Left ventricle myocardium inferior (tissue), 1 donor: ENCODE measurements at regions not wholly inside any gene's neighbourhood (a gene's known extent, or its start where the extent isn't known, plus 50 kb on each side); places are given as distances from the start of the nearest gene placed in this dataset.

Experiments used
- DNase-seq: peaks from one replicate; pipeline ENCODE4 v3.0.0-alpha.2; 2020
- H3K27ac ChIP-seq: fragments of 200-600 bp; replicated peaks from 2 replicates; pipeline ENCODE4 v1.8.0; 2021
- H3K27me3 ChIP-seq: fragments of 200-600 bp; 2 replicates; pipeline ENCODE4 v1.8.0; 2021; ENCODE audit warnings: low read depth
- H3K36me3 ChIP-seq: fragments of 200-600 bp; 2 replicates; pipeline ENCODE4 v1.8.0; 2021
- H3K4me1 ChIP-seq: fragments of 200-600 bp; 2 replicates; pipeline ENCODE4 v1.8.0; 2021
- H3K4me3 ChIP-seq: fragments of 200-600 bp; 2 replicates; pipeline ENCODE4 v1.8.0; 2021; ENCODE audit warnings: mild to moderate bottlenecking, moderate library complexity
- H3K9me3 ChIP-seq: fragments of 200-600 bp; replicated peaks from 2 replicates; pipeline ENCODE4 v1.8.0; 2021
- intact Hi-C: fragments of 100-400 bp; cut with micrococcal nuclease; formaldehyde crosslinking; loops from one replicate; pipeline ENCODE4 v1.11.0; 2022
- TF ChIP-seq, protein P1 (sequence below): fragments of 200-600 bp; IDR thresholded peaks from 2 replicates; pipeline ENCODE4 v1.8.0; 2021; ENCODE audit warnings: antibody characterized with exemption, mild to moderate bottlenecking, borderline replicate concordance
- donor health status: DM: no; HTN: yes; CAD: no; lungs with severe emphysema.

DNA sequence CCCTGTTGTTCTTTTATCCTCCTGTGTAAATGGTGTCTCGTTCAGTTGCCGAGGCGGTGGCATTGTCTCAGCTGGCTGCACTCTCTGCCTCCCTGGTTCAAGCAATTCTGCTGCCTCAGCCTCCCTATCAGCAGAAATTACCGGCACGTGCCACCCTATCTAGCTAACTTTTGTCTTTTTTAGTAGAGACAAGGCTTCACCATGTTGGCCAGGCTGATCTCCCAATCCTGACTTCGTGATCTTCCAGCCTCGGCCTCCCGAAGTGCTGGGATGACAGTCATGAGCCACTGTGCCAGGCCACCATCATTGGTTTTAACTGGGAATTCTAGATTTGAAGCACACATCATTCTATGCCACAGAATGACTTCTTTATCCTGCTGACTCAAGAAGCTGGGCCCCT lies 175.3 kb upstream of the ALG10B start:
- no peak overlapping the region for H3K4me3 ChIP-seq
- no peak overlapping the region for H3K27ac ChIP-seq
- H3K27me3 ChIP-seq: peaks cover 24% of the 10 kb centered on the region
- TF ChIP-seq, protein P1, sequence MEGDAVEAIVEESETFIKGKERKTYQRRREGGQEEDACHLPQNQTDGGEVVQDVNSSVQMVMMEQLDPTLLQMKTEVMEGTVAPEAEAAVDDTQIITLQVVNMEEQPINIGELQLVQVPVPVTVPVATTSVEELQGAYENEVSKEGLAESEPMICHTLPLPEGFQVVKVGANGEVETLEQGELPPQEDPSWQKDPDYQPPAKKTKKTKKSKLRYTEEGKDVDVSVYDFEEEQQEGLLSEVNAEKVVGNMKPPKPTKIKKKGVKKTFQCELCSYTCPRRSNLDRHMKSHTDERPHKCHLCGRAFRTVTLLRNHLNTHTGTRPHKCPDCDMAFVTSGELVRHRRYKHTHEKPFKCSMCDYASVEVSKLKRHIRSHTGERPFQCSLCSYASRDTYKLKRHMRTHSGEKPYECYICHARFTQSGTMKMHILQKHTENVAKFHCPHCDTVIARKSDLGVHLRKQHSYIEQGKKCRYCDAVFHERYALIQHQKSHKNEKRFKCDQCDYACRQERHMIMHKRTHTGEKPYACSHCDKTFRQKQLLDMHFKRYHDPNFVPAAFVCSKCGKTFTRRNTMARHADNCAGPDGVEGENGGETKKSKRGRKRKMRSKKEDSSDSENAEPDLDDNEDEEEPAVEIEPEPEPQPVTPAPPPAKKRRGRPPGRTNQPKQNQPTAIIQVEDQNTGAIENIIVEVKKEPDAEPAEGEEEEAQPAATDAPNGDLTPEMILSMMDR: no peak
- DNase-seq: no peak
- intact Hi-C loops: no loop called here
- no peaks in the 10 kb centered on the region for H3K36me3 ChIP-seq
- peaks cover 12% of the 10 kb centered on the region for H3K4me1 ChIP-seq
- peaks cover 4% of the 10 kb centered on the region for H3K9me3 ChIP-seq

GRCh38 chr12:38141861-38142260 lies 174.7 kb upstream of the ALG10B start:
- H3K4me1 ChIP-seq: peaks cover 12% of the 10 kb centered on the region
- peaks cover 18% of the 10 kb centered on the region for H3K27me3 ChIP-seq
- TF ChIP-seq, protein P1: no peak
- peaks cover 10% of the 10 kb centered on the region for H3K9me3 ChIP-seq
- intact Hi-C loops: loop anchor here (2.0 kb wide), 1 partner anchor 169 kb away; no protein-coding TSS in a partner anchor
- H3K27ac ChIP-seq: no peak overlapping the region
- H3K36me3 ChIP-seq: no peaks in the 10 kb centered on the region
- H3K4me3 ChIP-seq: no peak overlapping the region
- DNase-seq: no peak

DNA sequence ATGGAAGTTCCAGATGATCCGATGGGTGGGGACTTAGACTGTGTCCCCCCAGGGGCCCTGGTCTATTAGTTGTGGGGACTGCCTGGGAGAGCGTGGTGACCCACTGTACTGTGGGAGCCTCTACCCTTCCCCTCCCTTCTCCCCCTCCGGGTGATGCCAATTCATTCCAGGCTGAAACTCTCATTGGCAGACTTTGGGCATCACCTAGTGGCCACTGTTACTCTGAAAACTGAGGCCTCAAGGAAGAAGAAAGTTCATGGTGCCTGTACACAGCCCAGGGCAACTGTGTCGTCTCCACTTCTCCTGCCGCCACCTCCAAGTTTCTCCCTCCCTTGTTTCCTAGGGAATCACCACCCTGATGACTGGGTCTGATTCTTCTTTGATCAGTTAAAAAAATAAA lies 173.6 kb upstream of the ALG10B start:
- Histone ChIP-seq H3K36me3 (no peaks in the 10 kb centered on the region), H3K4me3 (no peak overlapping the region), H3K27ac (no peak overlapping the region), H3K4me1 (peaks cover 10% of the 10 kb centered on the region), H3K9me3 (peaks cover 21% of the 10 kb centered on the region), H3K27me3 (peaks cover 7% of the 10 kb centered on the region)
- TF ChIP-seq, protein P1: no peak
- no peak for DNase-seq
- intact Hi-C loops: loop anchor here (2.0 kb wide), 1 partner anchor 168 kb away; no protein-coding TSS in a partner anchor

DNA sequence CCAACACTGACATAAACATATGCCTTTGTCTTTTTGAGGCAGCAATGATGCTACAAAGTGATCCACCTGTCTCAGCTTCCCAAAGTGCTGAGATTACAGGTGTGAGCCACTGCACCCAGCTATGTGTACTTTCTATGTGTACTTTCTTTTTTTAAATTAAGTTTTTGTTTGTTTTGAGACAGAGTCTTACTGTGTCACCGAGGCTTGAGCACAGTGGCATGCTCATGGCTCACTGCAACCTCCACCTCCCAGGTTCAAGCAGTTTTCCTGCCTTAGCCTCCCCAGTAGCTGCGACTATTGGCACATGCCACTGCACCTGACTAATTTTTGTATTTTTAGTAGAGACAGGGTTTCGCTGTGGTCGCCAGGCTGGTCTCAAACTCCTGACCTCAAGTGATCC lies 172.5 kb upstream of the ALG10B start:
- no peaks in the 10 kb centered on the region for H3K36me3 ChIP-seq
- intact Hi-C loops: no loop called here
- H3K27me3 ChIP-seq: no peaks in the 10 kb centered on the region
- no peak overlapping the region for H3K27ac ChIP-seq
- TF ChIP-seq, protein P1: no peak
- H3K9me3 ChIP-seq: peaks cover 22% of the 10 kb centered on the region
- H3K4me3 ChIP-seq: no peak overlapping the region
- H3K4me1 ChIP-seq: peaks cover under 1% of the 10 kb centered on the region
- DNase-seq: no peak

GRCh38 chr12:38144601-38145436 lies 171.8 kb upstream of the ALG10B start:
- Histone ChIP-seq H3K4me1 (no peaks in the 10 kb centered on the region), H3K9me3 (peaks cover 22% of the 10 kb centered on the region), H3K36me3 (no peaks in the 10 kb centered on the region), H3K4me3 (no peak overlapping the region), H3K27ac (no peak overlapping the region), H3K27me3 (no peaks in the 10 kb centered on the region)
- intact Hi-C loops: no loop called here
- TF ChIP-seq, protein P1: no peak
- no peak for DNase-seq
